ENCODE measurements at regions not wholly inside any gene's neighbourhood (a gene's known extent, or its start where the extent isn't known, plus 50 kb on each side); places are given as distances from the start of the nearest gene placed in this dataset.

- TF ChIP-seq, protein P1, sequence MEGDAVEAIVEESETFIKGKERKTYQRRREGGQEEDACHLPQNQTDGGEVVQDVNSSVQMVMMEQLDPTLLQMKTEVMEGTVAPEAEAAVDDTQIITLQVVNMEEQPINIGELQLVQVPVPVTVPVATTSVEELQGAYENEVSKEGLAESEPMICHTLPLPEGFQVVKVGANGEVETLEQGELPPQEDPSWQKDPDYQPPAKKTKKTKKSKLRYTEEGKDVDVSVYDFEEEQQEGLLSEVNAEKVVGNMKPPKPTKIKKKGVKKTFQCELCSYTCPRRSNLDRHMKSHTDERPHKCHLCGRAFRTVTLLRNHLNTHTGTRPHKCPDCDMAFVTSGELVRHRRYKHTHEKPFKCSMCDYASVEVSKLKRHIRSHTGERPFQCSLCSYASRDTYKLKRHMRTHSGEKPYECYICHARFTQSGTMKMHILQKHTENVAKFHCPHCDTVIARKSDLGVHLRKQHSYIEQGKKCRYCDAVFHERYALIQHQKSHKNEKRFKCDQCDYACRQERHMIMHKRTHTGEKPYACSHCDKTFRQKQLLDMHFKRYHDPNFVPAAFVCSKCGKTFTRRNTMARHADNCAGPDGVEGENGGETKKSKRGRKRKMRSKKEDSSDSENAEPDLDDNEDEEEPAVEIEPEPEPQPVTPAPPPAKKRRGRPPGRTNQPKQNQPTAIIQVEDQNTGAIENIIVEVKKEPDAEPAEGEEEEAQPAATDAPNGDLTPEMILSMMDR (IDR thresholded peaks at IDR 0.05), result no peak
- no peak for TF ChIP-seq EZH2 (IDR thresholded peaks at IDR 0.05)
- TF ChIP-seq EZH2phosphoT487 (IDR thresholded peaks at IDR 0.05), result no peak
These were observed 1248.4 kb downstream of the NSUN3 start for GRCh38 chr3:95311272-95311671.

All from neural progenitor cell (in vitro differentiated cells).